ENCODE measurements at regions not wholly inside any gene's neighbourhood (a gene's known extent, or its start where the extent isn't known, plus 50 kb on each side); places are given as distances from the start of the nearest gene placed in this dataset.
"Not testable (repeated sequence)": the region's sequence is repeated elsewhere in the genome, so short reads cannot be mapped to it uniquely, and the experiment has no call there.

GRCh38 chr14:23863836-23864235, 89.7 kb upstream of the DHRS4 start:
- no peak for DNase-seq

- no peak for DNase-seq
Measured at GRCh38 chr14:23864259-23864658, 89.3 kb upstream of the DHRS4 start.

DNA sequence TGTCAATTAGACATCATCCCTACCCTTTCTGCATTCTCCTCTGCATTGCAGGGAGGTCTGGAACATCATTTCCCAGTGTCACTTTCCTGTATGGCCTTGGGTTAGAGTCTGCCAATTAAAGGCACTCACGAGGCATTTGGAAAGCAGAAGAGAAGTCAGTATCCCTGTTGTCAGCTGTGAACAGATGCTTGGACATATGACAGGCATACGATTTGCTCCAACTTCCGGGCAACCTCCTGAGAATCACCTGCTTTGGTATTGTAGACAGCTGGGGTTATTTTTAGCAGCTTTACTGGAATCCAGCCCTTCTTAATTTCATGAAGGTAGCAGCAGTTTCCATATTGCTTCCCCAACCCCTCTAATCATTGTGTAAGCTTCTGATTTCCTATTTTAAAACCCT, 88.7 kb upstream of the DHRS4 start:
- no peak for DNase-seq

GRCh38 chr14:23865502-23865901, 88.1 kb upstream of the DHRS4 start:
- DNase-seq: no peak

- no peak for DNase-seq
Measured at GRCh38 chr14:23866269-23866668, 87.3 kb upstream of the DHRS4 start.

- no peak for DNase-seq
Measured at GRCh38 chr14:23869078-23869719, 84.4 kb upstream of the DHRS4 start.

DNA sequence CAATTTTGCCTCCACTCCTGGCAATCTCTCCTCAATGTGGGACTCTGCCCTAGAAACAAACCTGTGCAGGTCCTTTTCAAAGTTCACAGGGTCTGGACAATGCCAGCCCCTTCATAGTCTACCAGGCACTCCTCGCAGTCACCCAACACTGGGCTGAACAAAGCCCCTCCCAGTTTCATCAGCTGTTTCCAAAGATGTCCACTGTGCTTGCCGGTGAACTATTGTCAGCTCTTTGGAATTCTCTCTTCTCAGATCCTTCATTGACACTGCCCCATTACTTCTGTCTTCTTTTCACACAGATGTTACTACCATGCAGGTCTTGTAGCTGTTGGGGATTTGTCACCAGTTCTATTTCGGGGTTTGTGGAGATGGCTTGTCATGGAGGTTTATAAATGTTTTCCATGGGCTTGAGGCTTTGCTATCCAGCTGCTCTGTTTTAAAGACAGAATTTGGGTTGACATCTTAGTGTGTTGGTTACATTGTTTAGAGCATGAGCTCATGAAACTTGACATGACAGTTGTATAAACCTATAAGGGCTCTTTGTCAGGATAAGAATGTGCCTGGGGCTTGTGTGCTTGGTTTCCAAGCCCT, 77.3 kb upstream of the DHRS4 start:
- DNase-seq: no peak

DNA sequence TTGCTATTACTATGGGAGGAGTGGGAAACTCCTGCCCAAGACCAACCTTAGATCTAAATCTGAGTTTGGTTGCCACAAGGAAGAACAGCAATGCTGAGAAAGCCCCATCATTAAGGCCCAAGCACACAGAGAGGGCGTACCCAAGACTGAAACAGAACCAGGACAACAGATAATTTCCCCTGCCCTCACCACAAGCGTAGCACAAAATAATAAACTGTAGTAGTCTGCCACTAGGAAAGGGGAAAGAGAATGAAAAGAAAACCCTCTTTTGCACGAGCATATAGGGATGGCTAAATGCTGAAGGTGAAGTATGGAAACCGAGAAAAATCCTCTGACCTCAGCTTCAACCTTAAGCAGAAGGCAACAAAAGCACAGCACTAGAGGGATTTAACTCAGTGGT, 76.5 kb upstream of the DHRS4 start:
- DNase-seq: no peak

DNA sequence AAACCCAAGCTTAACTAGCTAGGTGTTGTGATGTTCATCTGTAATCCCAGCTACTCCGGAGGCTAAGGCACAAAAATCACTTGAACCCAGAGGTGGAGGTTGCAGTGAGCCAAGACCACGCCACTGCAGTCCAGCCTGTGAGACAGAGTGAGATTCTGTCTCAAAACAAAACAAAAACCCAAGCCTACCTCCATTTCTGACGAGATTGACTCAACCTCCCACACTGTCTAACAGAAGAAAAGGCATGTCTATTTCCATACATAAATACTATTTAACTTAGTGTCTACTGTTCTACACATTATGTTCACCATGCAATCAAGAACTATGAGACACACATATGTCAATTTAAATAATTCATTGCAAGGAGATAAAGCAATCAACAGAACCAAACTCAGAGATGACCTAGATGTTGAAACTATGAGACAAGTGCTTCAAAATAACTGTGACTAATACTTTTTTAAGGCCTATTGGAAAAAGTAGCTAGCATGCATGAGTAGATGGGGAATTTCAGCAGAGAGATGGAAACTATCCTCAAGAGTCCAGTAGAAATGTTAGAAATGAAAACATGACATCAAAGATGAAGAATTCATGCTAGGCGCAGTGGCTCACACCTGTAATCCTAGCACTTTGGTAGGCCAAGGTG, 75.9 kb upstream of the DHRS4 start:
- DNase-seq: no peak

DNA sequence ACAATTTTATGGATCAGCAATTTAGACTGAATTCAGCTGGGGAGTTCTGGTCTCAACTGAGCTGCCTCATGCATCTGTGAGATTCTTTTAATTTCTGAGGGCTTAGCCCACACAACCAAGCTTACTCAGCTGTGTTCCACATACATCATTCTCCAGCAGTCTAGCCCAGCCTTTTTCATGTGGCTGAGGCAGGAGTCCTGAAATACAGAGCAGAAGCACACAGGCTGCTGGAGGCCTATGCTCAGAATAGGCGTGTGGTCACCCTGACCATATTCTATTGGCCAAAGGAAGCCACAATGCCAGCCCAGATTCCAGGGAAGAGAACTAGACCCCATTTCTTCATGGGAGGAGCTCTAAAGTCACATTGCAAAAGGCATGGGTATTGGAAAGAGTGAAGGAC, 72.3 kb upstream of the DHRS4 start:
- DNase-seq: no peak

GRCh38 chr14:23883684-23884540, 69.7 kb upstream of the DHRS4 start:
- no peak for DNase-seq

GRCh38 chr14:23884541-23884904, 69.0 kb upstream of the DHRS4 start:
- DNase-seq: no peak

DNA sequence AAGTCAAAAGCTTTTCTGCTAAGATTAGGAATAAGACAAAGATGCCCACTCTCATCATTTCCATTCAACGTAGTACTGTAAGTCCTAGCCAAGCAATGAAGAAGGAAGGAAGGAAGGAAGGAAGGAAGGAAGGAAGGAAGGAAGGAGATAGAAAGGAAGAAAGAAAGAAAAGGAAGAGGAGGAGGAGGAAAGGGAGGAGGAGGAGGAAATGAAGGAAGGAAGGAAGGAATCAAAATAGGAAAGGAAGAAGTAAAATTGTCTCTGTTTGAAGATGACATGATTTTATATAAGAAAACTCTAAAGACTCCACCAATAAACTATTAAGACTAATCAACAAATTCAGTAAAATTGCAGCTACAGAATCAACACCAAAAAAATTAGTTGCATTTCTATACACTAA, 66.0 kb upstream of the DHRS4 start:
- no peak for DNase-seq

- DNase-seq: not testable (repeated sequence)
Measured at GRCh38 chr14:23891717-23892116, 61.9 kb upstream of the DHRS4 start.

- not testable (repeated sequence) for DNase-seq
Measured at GRCh38 chr14:23892289-23892688, 61.3 kb upstream of the DHRS4 start.

DNA sequence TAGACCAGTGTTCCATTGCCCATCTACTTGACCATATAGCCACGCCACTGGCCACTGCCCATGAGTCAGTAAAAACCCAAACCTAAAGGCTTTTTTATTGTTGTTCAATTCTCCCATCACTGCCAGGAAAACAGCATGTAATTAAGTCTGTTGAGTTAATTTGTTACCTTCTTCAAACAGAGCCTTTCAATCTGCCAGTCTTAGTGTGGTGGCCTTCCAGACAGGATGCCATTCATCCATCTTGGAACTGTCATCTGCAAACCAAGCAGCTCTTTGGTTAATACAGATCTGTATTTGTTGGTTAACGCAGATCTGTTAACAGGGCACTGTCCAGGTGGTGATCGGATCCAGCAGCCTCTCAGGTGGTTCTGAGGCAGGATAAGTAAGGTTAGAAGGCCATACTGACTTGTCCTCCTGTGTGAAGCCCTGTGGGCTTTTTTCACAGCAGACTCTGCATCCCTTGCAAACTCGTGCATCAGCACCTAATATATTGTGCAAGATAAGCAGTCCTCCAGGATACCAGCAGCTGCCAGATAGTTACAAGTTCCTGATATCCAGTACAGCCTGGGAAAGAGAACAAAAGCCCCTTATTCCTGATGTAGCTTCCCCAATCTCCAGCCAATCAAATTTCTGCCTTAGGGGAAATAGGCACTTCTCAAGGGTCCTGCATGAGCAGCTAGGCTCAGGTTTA, 59.1 kb upstream of the DHRS4 start:
- no peak for DNase-seq

GRCh38 chr14:23895053-23895419, 58.5 kb upstream of the DHRS4 start:
- DNase-seq: no peak

GRCh38 chr14:23895480-23895879, 58.1 kb upstream of the DHRS4 start:
- DNase-seq: peak in 1 of 2 experiments; percentile 28

DNA sequence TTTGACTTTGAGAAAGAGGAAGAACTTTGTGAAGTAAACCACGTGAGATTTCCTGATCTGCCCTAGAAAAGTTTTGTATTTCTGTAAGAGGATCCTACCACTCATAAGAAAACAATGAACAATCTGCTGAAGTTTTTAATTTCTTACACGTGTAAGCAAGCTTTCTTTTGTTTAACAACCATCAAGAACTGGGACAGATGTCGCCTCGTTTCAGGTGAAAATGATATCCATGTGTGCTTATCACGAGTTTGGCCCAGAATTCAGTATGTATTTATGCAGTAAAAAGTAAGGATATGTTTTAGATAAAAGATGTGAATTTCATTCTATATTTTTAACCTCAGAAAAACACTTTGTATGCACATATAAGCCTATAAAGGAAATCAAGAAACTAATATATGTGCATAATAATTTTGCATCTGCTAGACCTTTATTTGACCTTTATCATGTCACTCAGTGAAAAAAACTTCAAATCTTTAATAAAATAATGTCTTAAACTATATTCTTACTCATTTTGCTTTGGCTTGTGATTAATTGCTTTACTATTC, 56.9 kb upstream of the DHRS4 start:
- DNase-seq: no peak

DNA sequence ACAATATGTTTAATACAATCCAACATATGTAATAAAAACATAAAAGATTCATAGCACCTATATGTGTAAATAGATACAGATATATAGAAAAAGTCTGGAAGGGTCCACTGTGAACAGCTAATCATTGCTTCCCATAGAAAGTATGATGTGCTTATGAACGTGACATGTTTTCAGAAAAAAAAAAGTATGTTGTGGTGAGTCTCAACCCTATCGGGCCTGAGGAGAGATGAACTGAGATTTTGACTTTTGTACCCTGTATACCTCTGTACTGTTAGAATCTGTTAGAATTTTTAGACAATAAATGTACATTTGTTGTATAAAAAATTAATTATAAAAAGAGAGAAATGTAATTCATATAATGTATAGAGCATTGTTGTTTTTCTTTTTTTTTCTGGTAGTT, 56.3 kb upstream of the DHRS4 start:
- DNase-seq: not testable (repeated sequence)

DNA sequence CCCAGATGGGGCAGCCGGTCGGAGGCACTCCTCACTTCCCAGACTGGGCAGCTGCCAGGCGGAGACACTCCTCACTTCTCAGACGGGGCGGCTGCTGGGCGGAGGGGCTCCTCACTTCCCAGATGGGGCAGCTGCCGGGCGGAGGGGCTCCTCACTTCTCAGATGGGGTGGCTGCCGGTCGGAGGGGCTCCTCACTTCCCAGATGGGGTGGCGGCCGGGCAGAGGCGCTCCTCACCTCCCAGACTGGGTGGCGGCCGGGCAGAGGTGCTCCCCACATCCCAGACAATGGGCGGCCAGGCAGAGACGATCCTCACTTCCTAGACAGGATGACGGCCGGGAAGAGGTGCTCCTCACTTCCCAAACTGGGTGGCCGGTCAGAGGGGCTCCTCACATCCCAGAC, 55.2 kb upstream of the DHRS4 start:
- not testable (repeated sequence) for DNase-seq

DNA sequence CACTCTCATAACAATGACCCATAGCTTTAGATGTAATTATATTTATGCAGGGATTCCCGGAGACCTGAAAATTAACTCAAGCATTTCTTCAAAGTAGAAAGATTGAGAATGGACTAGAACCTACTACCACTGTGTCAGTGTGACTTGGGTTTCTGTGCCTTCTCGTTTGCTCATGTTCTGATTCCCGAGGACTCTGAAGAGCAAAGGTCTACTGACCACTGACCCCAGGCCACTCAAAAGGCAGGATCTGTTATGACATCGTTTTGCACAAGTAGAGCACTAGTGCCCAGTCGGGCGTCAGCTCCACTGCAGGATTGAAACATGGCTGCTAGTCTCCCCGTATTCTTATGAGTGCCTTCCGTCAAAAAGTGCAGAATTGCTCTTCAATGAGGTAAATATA, 53.8 kb upstream of the DHRS4 start:
- DNase-seq: no peak

DNA sequence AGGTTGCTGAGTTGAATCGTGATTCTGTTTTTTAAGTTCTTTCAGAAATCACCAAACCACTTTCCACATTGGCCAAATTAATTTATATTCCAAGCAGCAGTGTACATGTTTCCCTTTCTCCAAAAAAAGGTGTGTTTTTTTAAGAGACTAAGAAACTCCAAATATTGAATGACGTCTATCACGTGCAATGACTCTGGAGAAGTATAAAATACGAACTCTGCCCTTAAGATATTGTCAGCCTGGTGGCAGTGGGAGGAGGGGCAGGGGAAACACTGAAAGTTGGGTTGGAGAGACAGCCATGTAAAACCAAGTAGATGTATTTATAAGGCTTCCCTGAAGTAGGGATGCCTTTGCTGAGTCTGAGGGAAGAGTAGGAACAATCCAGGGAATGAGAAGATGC, 50.1 kb upstream of the DHRS4 start:
- no peak for DNase-seq
